Smooth muscle cell (in vitro differentiated cells): ENCODE measurements at regions not wholly inside any gene's neighbourhood (a gene's known extent, or its start where the extent isn't known, plus 50 kb on each side); places are given as distances from the start of the nearest gene placed in this dataset.
"Not testable (repeated sequence)": the region's sequence is repeated elsewhere in the genome, so short reads cannot be mapped to it uniquely, and the experiment has no call there.

ENCODE experiments used
- DNase-seq: peaks from one replicate; lab custom pipeline; 2025; ENCODE audit not compliant: unreplicated experiment; lab: John Stamatoyannopoulos, UW
- H2AFZ ChIP-seq: fragments of 200-600 bp; sonication (generic); 2 replicates; pipeline ENCODE4 v1.6.0; 2016; ENCODE audit warnings: antibody characterized with exemption, low read depth, mild to moderate bottlenecking
- H3F3A ChIP-seq: fragments of 200-600 bp; sonication (generic); 2 replicates; pipeline ENCODE4 v1.6.0; 2017; ENCODE audit warnings: antibody characterized with exemption, low read depth
- H3K27ac ChIP-seq: fragments of 200-600 bp; sonication (generic); 2 replicates; pipeline ENCODE4 v1.5.1; 2016; ENCODE audit warnings: low read depth, mild to moderate bottlenecking
- H3K27me3 ChIP-seq: fragments of 200-600 bp; sonication (generic); 2 replicates; pipeline ENCODE4 v1.6.1; 2016; ENCODE audit warnings: low read depth, mild to moderate bottlenecking
- H3K36me3 ChIP-seq: fragments of 200-600 bp; sonication (generic); 2 replicates; pipeline ENCODE4 v1.5.1; 2016; ENCODE audit warnings: low read depth
- H3K4me1 ChIP-seq: fragments of 200-600 bp; sonication (generic); 2 replicates; pipeline ENCODE4 v1.5.1; 2016; ENCODE audit warnings: low read depth
- H3K4me2 ChIP-seq: fragments of 200-600 bp; sonication (generic); 2 replicates; pipeline ENCODE4 v1.6.0; 2016; ENCODE audit warnings: mild to moderate bottlenecking
- H3K4me3 ChIP-seq: fragments of 200-600 bp; sonication (generic); 2 replicates; pipeline ENCODE4 v1.5.1; 2016; ENCODE audit warnings: mild to moderate bottlenecking
- H3K79me2 ChIP-seq: fragments of 200-600 bp; sonication (generic); 2 replicates; pipeline ENCODE4 v1.6.0; 2016; ENCODE audit warnings: low read depth, mild to moderate bottlenecking
- H3K9ac ChIP-seq: fragments of 200-600 bp; sonication (generic); 2 replicates; pipeline ENCODE4 v1.6.0; 2016; ENCODE audit warnings: low read depth
- H3K9me3 ChIP-seq: fragments of 200-600 bp; sonication (generic); replicated peaks from 2 replicates; pipeline ENCODE4 v1.5.1; 2016; ENCODE audit warnings: low read depth
- H4K20me1 ChIP-seq: fragments of 200-600 bp; sonication (generic); 2 replicates; pipeline ENCODE4 v1.6.0; 2016; ENCODE audit warnings: low read depth
- WGBS: methylation state at CpG from one replicate; pipeline ENCODE4 v1.1.7; 2016; ENCODE audit warnings: low lambda C conversion rate; 5-methylcytosine and 5-hydroxymethylcytosine counted together
- TF ChIP-seq, protein P1 (sequence below): fragments of 200-600 bp; sonication (generic); IDR thresholded peaks from 2 replicates; pipeline ENCODE4 v1.5.1; 2017; ENCODE audit warnings: borderline replicate concordance, mild to moderate bottlenecking, antibody characterized with exemption; ENCODE audit not compliant: insufficient read depth, poor library complexity, severe bottlenecking

GRCh38 chr4:42252315-42252714 is 99.9 kb upstream of the BEND4 start:
- Histone ChIP-seq H3K9ac (no peak overlapping the region), H3K36me3 (no peaks in the 10 kb centered on the region), H2AFZ (no peak overlapping the region), H3K27ac (no peak overlapping the region), H3K79me2 (no peaks in the 10 kb centered on the region), H3K4me1 (no peaks in the 10 kb centered on the region), H3K27me3 (no peaks in the 10 kb centered on the region), H3K9me3 (no peaks in the 10 kb centered on the region), H3K4me3 (no peak overlapping the region), H4K20me1 (no peaks in the 10 kb centered on the region), H3F3A (no peaks in the 10 kb centered on the region), H3K4me2 (no peak overlapping the region)
- no peak for DNase-seq
- 90% methylated on average over 3 of the region's 3 CpGs for WGBS
- TF ChIP-seq, protein P1, sequence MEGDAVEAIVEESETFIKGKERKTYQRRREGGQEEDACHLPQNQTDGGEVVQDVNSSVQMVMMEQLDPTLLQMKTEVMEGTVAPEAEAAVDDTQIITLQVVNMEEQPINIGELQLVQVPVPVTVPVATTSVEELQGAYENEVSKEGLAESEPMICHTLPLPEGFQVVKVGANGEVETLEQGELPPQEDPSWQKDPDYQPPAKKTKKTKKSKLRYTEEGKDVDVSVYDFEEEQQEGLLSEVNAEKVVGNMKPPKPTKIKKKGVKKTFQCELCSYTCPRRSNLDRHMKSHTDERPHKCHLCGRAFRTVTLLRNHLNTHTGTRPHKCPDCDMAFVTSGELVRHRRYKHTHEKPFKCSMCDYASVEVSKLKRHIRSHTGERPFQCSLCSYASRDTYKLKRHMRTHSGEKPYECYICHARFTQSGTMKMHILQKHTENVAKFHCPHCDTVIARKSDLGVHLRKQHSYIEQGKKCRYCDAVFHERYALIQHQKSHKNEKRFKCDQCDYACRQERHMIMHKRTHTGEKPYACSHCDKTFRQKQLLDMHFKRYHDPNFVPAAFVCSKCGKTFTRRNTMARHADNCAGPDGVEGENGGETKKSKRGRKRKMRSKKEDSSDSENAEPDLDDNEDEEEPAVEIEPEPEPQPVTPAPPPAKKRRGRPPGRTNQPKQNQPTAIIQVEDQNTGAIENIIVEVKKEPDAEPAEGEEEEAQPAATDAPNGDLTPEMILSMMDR, result no peak

- whole genome bisulfite sequencing, result 94% methylated on average over 6 of the region's 6 CpGs
- not testable (repeated sequence) for H3K27ac ChIP-seq, H2AFZ ChIP-seq
Measured at GRCh38 chr4:42257645-42258044, 105.2 kb upstream of the BEND4 start.

GRCh38 chr4:42262701-42263490 is 110.4 kb upstream of the BEND4 start:
- Histone ChIP-seq H3K36me3 (no peaks in the 10 kb centered on the region), H3K79me2 (no peaks in the 10 kb centered on the region), H4K20me1 (no peaks in the 10 kb centered on the region), H3K27ac (no peak overlapping the region), H3K9ac (no peak overlapping the region), H3K4me2 (no peak overlapping the region), H2AFZ (no peak overlapping the region), H3K4me1 (no peaks in the 10 kb centered on the region), H3K27me3 (no peaks in the 10 kb centered on the region), H3K4me3 (no peak overlapping the region), H3K9me3 (no peaks in the 10 kb centered on the region), H3F3A (no peaks in the 10 kb centered on the region)
- TF ChIP-seq, protein P1, result no peak
- WGBS, result 88% methylated on average over 8 of the region's 8 CpGs
- no peak for DNase-seq

More at GRCh38 chr4:42257645-42258044, 105.2 kb upstream of the BEND4 start:
- not testable (repeated sequence) for H3K79me2 ChIP-seq, H3K27me3 ChIP-seq, H3K4me3 ChIP-seq, DNase-seq, H3K4me2 ChIP-seq, H3K9me3 ChIP-seq, H3K4me1 ChIP-seq, H3F3A ChIP-seq, H4K20me1 ChIP-seq, H3K9ac ChIP-seq, H3K36me3 ChIP-seq

DNA sequence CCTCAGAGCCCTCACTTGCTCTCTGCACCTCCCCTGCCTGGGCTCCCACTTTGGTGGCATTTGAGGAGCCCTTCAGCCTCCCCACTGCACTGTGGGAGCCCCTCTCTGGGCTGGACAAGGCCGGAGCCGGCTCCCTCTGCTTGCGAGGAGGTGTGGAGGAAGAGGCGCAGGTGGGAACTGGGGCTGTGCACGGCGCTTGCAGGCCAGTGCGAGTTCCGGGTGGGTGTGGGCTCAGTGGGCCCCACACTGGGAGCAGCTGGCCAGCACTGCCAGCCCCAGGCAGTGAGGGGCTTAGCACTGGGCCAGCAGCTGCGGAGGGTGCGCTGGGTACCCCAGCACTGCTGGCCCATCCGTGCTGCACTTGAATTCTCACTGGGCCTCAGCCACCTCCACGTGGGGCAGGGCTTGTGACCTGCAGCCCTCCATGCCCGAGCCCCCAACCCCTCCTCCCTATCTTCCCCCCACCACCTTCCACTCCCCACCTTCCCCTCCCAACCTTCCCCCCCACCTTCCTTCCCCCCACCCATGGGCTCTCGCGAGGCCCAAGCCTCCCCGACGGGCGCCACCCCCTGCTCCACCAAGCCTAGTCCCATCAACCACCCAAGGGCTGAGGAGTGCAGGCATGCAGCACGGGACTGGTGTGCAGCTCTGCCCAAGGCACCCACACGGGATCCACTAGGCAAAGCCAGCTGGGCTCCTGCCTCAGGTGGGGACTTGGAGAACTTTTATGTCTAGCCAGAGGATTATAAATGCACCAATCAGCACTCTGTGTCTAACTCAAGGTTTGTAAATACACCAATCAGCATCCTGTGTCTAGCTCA is 113.5 kb upstream of the BEND4 start:
- H3F3A ChIP-seq, result no peaks in the 10 kb centered on the region
- H4K20me1 ChIP-seq, result no peaks in the 10 kb centered on the region
- H3K79me2 ChIP-seq, result no peaks in the 10 kb centered on the region
- TF ChIP-seq, protein P1, result no peak
- no peak overlapping the region for H3K4me3 ChIP-seq
- DNase-seq, result no peak
- H3K4me1 ChIP-seq, result no peaks in the 10 kb centered on the region
- no peaks in the 10 kb centered on the region for H3K36me3 ChIP-seq
- H3K27ac ChIP-seq, result no peak overlapping the region
- H2AFZ ChIP-seq, result no peak overlapping the region
- 92% methylated on average over 19 of the region's 20 CpGs for WGBS
- no peaks in the 10 kb centered on the region for H3K9me3 ChIP-seq
- H3K9ac ChIP-seq, result no peak overlapping the region
- H3K27me3 ChIP-seq, result no peaks in the 10 kb centered on the region
- H3K4me2 ChIP-seq, result no peak overlapping the region
